ENCODE measurements at regions not wholly inside any gene's neighbourhood (a gene's known extent, or its start where the extent isn't known, plus 50 kb on each side); places are given as distances from the start of the nearest gene placed in this dataset.

DNA sequence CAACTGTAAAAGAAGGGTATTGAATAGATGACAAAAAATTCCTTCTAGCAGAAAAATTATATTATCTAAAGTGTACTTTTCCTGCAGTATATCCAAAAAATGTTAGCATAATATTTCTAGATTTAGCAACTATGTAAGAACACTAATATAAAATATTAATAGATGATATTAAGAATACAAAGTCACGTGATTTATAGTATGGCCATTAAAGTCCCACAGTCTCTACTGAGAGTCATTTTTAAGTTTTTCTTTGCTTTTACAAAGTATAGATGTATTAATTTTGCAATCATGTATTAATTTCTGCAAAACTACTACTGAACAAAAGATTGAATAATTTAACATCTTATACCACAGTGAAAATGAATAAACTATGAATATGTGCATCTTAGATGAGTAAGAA is 94.9 kb downstream of the ZWINT start:
- Histone ChIP-seq H3K27ac (no peak overlapping the region), H3K27me3 (no peaks in the 10 kb centered on the region), H3K4me1 (no peaks in the 10 kb centered on the region), H3K36me3 (no peaks in the 10 kb centered on the region), H3K9me3 (no peaks in the 10 kb centered on the region), H3K4me3 (no peak overlapping the region)
- WGBS, 2 donors: 88 to 95% methylated on average over 1 of the region's 1 CpG
- DNase-seq: no peak
- intact Hi-C loops (cut with DNase I): no loop called here
- no peak for TF ChIP-seq POLR2A (IDR thresholded peaks at IDR 0.05)
- TF ChIP-seq, protein P1, sequence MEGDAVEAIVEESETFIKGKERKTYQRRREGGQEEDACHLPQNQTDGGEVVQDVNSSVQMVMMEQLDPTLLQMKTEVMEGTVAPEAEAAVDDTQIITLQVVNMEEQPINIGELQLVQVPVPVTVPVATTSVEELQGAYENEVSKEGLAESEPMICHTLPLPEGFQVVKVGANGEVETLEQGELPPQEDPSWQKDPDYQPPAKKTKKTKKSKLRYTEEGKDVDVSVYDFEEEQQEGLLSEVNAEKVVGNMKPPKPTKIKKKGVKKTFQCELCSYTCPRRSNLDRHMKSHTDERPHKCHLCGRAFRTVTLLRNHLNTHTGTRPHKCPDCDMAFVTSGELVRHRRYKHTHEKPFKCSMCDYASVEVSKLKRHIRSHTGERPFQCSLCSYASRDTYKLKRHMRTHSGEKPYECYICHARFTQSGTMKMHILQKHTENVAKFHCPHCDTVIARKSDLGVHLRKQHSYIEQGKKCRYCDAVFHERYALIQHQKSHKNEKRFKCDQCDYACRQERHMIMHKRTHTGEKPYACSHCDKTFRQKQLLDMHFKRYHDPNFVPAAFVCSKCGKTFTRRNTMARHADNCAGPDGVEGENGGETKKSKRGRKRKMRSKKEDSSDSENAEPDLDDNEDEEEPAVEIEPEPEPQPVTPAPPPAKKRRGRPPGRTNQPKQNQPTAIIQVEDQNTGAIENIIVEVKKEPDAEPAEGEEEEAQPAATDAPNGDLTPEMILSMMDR (IDR thresholded peaks at IDR 0.05): no peak

DNA sequence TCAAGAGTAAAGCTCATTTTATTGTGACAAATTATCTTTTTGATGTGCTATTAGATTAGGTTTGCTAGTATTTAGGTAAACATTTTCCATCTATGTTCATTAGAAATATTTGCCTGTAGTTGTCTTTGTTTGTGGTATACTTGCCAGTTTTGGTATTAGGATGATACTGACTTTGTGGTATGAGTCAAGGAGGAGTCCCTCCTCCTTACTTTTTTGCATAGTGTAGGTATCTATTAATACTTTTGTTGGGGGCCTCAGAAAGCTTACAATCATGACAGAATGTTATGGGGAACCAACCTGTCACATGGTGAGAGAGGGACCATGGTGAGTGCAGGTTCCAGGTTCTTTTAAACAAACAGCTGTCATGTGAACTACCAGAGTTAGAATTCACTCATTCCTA is 102.1 kb downstream of the ZWINT start:
- Histone ChIP-seq H3K9me3 (no peaks in the 10 kb centered on the region), H3K27me3 (no peaks in the 10 kb centered on the region), H3K36me3 (no peaks in the 10 kb centered on the region), H3K27ac (no peak overlapping the region), H3K4me1 (no peaks in the 10 kb centered on the region), H3K4me3 (no peak overlapping the region)
- no peak for TF ChIP-seq POLR2A (IDR thresholded peaks at IDR 0.05)
- TF ChIP-seq, protein P1 (IDR thresholded peaks at IDR 0.05): no peak
- DNase-seq: no peak
- intact Hi-C loops (cut with DNase I): no loop called here

DNA sequence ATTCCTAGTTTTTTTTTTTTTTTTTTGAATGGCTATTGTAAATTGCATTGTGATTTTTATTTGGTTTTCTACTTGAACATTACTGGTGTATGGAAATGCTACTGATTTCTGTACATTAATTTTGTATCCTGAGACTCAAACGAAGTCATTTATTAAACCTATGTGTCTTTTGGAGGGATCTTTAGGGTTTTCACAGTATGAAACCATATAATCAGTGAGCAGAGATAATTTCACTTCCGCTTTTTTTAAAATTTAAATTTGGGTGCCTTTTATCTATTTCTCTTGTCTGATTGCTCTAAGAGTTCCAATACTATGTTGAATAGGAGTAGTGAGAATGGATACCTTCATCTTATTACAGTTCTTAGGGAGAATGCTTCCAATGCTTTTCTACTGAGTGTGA is 102.7 kb downstream of the ZWINT start:
- DNase-seq: no peak
- TF ChIP-seq, protein P1 (IDR thresholded peaks at IDR 0.05): no peak
- no peak for TF ChIP-seq POLR2A (IDR thresholded peaks at IDR 0.05)
- no peaks in the 10 kb centered on the region for H3K36me3 ChIP-seq
- no peaks in the 10 kb centered on the region for H3K4me1 ChIP-seq
- intact Hi-C loops (cut with DNase I): no loop called here
- H3K27me3 ChIP-seq: no peaks in the 10 kb centered on the region
- no peak overlapping the region for H3K4me3 ChIP-seq
- WGBS, 2 donors: 60 to 65% methylated on average over 2 of the region's 2 CpGs
- H3K9me3 ChIP-seq: no peaks in the 10 kb centered on the region
- H3K27ac ChIP-seq: no peak overlapping the region

DNA sequence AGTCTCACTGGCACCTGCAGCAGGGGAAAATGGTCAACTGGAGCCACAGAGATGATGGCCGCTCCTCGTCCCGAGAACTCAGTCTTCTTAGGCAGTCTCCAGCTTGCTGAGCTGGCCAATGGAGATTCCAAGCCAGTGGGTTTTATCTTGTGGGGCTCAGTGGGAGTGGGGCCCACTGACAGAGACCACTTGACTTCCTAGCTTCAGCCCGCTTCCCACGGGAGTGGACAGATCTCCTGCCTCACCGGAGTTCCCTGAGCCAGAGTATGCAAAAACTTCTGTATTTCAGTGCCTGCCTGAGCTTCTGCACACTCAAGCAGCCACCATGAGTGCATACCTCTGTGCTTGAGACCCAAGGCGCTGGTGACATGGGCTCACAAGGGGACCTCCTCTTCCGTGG is 105.8 kb downstream of the ZWINT start:
- no peaks in the 10 kb centered on the region for H3K27me3 ChIP-seq
- TF ChIP-seq POLR2A (IDR thresholded peaks at IDR 0.05): no peak
- TF ChIP-seq, protein P1 (IDR thresholded peaks at IDR 0.05): no peak
- intact Hi-C loops (cut with DNase I): no loop called here
- DNase-seq: no peak
- no peaks in the 10 kb centered on the region for H3K9me3 ChIP-seq
- H3K4me3 ChIP-seq: no peak overlapping the region
- WGBS, 2 donors: 91% methylated on average over 4 to 5 of the region's 8 CpGs
- H3K36me3 ChIP-seq: no peaks in the 10 kb centered on the region
- H3K4me1 ChIP-seq: no peaks in the 10 kb centered on the region
- H3K27ac ChIP-seq: no peak overlapping the region

DNA sequence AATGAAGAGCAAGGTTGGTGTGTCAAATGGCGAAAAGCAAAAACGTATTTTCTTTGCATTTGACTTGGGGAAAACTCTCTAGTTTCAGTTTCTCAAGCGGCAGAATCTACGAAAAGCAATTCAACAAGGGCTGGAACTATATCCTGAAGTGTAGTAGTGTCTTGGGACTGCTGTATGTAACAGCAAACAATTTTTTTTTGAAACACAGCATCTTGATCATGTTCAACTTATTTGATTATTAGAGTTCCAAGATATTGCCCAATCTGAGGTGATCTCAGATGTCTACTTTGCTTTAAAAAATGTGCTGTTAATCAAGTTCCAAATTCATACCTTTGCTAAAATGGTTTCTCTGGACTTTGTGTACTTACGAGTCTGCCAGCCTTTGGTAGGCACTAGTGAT is 120.6 kb downstream of the ZWINT start:
- TF ChIP-seq, protein P1 (IDR thresholded peaks at IDR 0.05): no peak
- no peak for TF ChIP-seq POLR2A (IDR thresholded peaks at IDR 0.05)
- DNase-seq: no peak
- Histone ChIP-seq H3K9me3 (no peaks in the 10 kb centered on the region), H3K36me3 (no peaks in the 10 kb centered on the region), H3K27me3 (no peaks in the 10 kb centered on the region), H3K27ac (no peak overlapping the region), H3K4me3 (no peak overlapping the region), H3K4me1 (no peaks in the 10 kb centered on the region)
- intact Hi-C loops (cut with DNase I): no loop called here
- 73 to 75% methylated on average over 5 of the region's 5 CpGs for WGBS, 2 donors

All from esophagus squamous epithelium (tissue), 5 donors.